GM12891 (cell line): ENCODE measurements at regions not wholly inside any gene's neighbourhood (a gene's known extent, or its start where the extent isn't known, plus 50 kb on each side); places are given as distances from the start of the nearest gene placed in this dataset.

ENCODE experiments used
- DNase-seq: peaks from one replicate; pipeline ENCODE4 v3.0.0; 2011; ENCODE audit warnings: low spot score; ENCODE audit not compliant: insufficient read length
- FAIRE-seq: peaks from 2 replicates; lab custom pipeline; 2011; peaks lifted over from hg19 to GRCh38; lab: Jason Lieb, UNC
- PAX5 ChIP-seq: IDR thresholded peaks from 2 replicates; pipeline ENCODE4 v1.6.1; 2011; ENCODE audit warnings: low read length, moderate library complexity, mild to moderate bottlenecking; ENCODE audit not compliant: insufficient read depth, severe bottlenecking
- POLR2A ChIP-seq: IDR thresholded peaks from 2 replicates; pipeline ENCODE4 v1.6.1; 2011; ENCODE audit warnings: low read depth, low read length, control low read depth
- POLR2AphosphoS5 ChIP-seq: IDR thresholded peaks from 2 replicates; pipeline ENCODE4 v1.6.1; 2011; ENCODE audit warnings: low read depth, low read length, control low read depth
- POU2F2 ChIP-seq: IDR thresholded peaks from 2 replicates; pipeline ENCODE4 v1.6.1; 2011; ENCODE audit warnings: low read depth, mild to moderate bottlenecking, control low read depth, low read length, moderate library complexity
- SPI1 ChIP-seq: IDR thresholded peaks from 2 replicates; pipeline ENCODE4 v1.6.1; 2011; ENCODE audit warnings: low read depth, low read length, control low read depth
- TAF1 ChIP-seq: IDR thresholded peaks from 2 replicates; pipeline ENCODE4 v1.6.1; 2011; ENCODE audit warnings: low read depth, low read length, control low read depth

DNA sequence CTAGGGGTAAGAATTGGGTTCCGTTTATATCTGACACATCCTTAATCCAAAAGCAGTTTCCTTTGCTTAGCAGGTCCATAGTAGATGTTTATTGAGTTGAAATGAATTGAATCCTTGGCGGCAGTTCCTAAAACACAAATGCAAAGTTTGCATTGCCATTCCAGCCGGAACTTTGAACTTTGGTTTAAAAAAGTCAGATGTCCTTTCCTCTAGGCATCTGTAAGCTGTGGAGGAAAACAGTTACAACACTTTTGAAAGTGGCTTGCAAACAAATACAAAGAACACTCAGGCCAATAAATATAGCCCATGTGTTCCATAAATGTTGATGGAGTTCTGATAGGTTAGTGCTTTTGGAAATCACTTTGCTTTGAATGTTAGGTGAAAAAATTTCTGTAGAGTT is 374.7 kb upstream of the RARB start:
- FAIRE-seq (no peak), DNase-seq (no peak)
- TF ChIP-seq TAF1 (no peak), PAX5 (no peak), POLR2A (no peak), POLR2AphosphoS5 (no peak), SPI1 (no peak), POU2F2 (no peak)

DNA sequence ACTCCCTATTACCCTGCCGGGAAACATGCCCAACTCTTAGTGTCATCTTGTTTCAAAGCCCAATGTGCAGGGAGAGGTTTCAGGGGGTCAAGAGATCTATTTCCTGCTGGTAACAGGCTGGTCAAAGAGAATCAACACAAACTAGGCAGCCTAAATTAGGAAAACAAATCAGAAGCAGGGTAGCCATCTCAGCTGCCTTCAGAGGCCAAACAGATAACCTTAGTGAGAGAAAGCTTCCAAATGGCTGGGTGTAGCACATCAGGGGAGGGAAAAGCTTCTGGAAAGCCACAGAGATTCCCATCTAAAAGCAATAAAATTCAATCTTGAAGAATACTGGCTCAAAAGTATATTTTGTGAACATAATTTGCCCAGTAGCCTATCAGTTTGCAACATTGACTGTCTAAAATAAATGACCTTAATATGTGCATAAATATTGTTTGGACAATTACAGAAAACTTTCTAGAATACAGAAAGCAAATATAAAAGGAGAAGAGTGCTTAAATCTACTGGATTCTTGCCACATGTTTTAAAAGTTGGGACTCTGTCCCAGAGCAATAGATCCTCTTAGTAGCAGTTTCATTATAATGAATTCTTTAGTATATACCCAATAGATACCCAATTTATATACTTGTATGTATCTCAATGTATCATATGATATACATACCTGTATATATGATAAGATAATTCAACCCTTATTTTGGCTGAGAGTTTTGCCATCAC is 371.9 kb upstream of the RARB start:
- DNase-seq (no peak), FAIRE-seq (no peak)
- TF ChIP-seq PAX5, result no peak
- no peak for TF ChIP-seq TAF1
- TF ChIP-seq SPI1, result no peak
- TF ChIP-seq POU2F2, result no peak
- TF ChIP-seq POLR2AphosphoS5, result no peak
- TF ChIP-seq POLR2A, result no peak

DNA sequence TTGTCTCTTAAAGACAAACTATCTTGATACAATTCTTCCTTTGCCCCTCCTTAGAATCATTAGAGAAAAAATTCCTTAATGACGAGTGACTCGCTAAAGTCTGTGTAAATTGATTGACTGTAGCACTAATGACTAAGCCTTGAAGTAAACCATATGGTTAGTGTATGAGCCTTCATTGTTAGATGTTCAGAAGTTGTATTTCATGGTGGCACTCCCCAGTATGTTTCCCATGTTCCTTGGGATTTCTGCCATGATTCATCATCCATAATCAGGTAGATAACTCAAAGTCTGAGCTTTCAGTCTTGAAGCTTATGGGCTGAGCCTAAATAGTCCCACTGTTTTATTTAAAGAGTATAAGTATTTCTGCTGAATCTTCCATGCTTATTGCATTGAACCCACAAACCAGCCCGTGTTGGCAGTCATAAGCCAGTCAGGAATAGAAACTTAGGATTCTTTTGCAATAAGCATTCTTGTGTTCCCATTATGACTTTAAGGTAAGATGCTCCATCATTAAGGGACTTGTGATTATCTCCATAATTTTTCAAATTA is 371.2 kb upstream of the RARB start:
- TF ChIP-seq PAX5 (no peak), POLR2A (no peak), POU2F2 (no peak), TAF1 (no peak), POLR2AphosphoS5 (no peak), SPI1 (no peak)
- FAIRE-seq, result no peak

DNA sequence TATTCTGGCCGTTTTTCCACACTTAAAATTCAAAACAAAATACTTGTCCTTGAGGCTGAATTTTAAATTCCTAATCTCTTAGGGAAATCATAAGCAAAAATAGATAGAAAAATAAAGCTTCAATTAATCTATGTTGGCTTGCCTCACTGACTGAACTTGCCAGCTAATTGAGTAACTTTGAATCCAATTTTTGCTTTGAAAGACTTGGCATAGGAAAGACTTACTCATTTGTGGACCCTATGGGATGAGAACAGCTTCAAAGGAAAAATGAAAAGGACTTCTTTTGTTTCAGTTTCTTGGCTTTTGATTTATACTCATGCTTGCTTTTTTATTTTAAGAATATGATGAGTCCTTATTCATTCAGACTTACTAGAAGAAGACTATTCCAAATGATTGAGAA is 370.7 kb upstream of the RARB start:
- FAIRE-seq (no peak), DNase-seq (no peak)
- no peak for TF ChIP-seq POLR2A
- no peak for TF ChIP-seq PAX5
- TF ChIP-seq POU2F2, result no peak

More for the DNA sequence above, 371.2 kb upstream of the RARB start:
- no peak for DNase-seq

DNA sequence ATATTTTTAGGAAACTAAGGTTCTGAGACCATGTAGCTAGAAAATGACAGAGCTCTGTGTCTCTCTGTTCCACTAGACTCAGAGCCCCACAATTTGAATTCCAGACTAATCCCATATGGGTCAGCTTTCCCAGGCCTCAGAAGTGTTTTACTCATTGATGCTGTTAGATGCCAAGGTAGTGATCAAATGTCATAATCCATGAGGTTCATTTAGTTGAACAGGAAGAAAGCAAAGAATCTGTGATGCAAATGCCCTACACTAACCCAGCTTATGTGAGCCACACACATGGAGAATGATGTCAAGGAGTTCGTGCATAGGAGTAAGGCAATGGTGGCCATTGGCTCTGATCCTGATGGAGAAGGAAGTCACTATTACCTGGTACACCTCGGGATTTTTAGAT is 363.4 kb upstream of the RARB start:
- TF ChIP-seq SPI1, result no peak
- no peak for TF ChIP-seq TAF1
- no peak for TF ChIP-seq POU2F2
- no peak for TF ChIP-seq PAX5
- TF ChIP-seq POLR2AphosphoS5, result no peak
- no peak for TF ChIP-seq POLR2A
- DNase-seq (no peak), FAIRE-seq (no peak)

DNA sequence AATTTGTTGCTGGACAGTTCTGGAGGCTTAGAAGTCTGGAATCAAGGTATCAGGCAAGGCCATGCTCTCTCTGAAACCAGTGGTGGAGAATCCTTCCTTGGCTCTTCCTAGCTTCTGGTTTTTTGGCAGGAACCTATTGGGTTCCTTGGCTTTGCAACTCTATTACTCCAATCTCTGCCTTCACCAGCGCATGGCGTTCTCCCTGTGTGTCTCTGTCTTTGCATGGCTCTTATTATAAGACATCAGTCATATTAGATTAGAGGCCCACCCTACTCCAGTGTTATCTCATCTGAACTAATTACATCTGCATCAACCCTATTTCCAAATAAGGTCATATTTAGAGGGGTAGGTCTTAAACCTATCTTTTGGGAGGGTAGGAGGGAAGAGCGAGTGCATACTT is 358.1 kb upstream of the RARB start:
- no peak for DNase-seq
- TF ChIP-seq POU2F2 (no peak), POLR2A (no peak), TAF1 (no peak), SPI1 (no peak), PAX5 (no peak), POLR2AphosphoS5 (no peak)
- no peak for FAIRE-seq

DNA sequence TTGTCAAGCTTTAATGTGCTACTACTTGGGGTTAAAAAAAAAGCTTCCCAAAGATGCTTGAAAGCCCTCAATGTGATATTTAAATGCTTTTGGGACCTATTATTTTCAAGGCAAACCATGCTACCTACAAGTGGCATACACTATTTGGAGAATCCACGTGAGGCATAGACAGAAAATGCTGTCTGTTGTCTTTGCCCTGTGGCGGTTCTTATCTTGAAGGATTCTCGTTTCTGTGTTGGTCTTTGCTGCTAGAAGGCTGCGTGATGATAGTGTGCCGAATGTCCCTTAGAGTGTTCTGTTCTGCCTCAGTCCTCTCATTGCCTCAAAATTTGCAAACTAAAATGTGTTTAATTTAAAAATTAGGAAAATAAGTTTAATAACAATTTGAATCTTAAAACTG is 356.2 kb upstream of the RARB start:
- TF ChIP-seq POU2F2, result no peak
- TF ChIP-seq PAX5, result no peak
- no peak for TF ChIP-seq SPI1
- no peak for TF ChIP-seq TAF1
- TF ChIP-seq POLR2A, result no peak
- TF ChIP-seq POLR2AphosphoS5, result no peak
- FAIRE-seq, result no peak
- DNase-seq, result no peak

DNA sequence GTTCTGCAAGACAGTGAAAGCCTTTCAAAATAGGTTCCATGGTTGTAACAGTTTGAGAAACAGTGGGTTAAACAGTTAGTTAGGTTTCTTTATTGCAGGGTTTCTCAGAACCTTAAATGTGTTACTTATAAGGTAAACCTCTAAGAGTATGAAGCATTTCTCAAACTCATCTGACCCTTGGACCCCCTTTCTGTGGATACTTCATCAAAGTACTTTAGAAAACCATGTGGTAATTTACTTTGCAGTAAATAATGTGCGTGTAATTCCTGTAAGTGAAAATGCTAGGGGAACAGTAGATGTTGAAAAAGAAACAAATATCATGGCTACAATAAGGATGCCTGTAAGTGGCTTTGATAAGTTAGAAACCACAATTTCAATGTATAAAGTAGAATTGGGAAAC is 354.6 kb upstream of the RARB start:
- DNase-seq (no peak), FAIRE-seq (no peak)
- no peak for TF ChIP-seq POU2F2
- no peak for TF ChIP-seq TAF1
- TF ChIP-seq POLR2A, result no peak
- TF ChIP-seq PAX5, result no peak
- TF ChIP-seq POLR2AphosphoS5, result no peak
- no peak for TF ChIP-seq SPI1

DNA sequence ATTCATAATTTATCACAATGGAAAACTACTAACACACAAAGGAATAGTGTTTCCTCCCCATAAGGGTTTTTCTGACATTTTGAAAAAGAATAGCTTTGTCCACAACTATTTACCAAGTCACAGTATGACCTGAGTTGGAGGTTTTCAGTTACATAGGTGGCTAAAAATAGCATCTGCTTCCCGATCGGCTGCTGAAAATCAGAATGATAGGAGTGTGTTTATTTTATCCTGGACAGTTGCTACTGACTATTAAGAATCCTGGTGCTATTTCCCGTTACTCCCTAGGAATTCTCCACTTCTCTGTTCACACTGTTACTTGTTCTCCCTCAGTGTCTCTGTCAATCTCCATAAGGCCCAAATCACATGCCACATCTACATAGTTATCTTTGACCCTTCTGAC is 353.9 kb upstream of the RARB start:
- TF ChIP-seq PAX5, result no peak
- TF ChIP-seq POLR2AphosphoS5, result no peak
- TF ChIP-seq POLR2A, result no peak
- no peak for TF ChIP-seq SPI1
- TF ChIP-seq POU2F2, result no peak
- TF ChIP-seq TAF1, result no peak
- FAIRE-seq, result no peak

DNA sequence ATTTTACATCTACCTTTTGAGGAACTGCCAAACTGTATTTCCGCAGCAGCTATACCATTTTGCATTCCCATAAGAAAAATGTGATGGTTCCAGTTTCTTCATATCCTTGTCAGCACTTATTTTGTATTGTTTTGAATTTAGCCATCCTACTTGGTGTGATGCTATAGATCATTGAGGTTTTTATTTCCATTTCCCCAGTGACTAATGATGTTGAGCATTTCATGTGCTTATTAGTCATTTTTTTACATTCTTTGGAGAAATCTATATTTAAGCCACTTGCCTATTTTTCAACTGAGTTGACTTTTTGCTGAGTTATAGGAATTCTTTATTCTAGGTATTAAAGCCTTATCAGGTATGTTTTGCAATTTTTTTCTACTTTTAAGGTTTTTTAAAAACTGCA is 347.6 kb upstream of the RARB start:
- DNase-seq, result no peak
- no peak for FAIRE-seq
- no peak for TF ChIP-seq POLR2A
- TF ChIP-seq PAX5, result no peak
- TF ChIP-seq POU2F2, result no peak
- TF ChIP-seq POLR2AphosphoS5, result no peak
- TF ChIP-seq TAF1, result no peak
- no peak for TF ChIP-seq SPI1

More for the DNA sequence above, 353.9 kb upstream of the RARB start:
- DNase-seq, result no peak
